ENCODE measurements at regions not wholly inside any gene's neighbourhood (a gene's known extent, or its start where the extent isn't known, plus 50 kb on each side); places are given as distances from the start of the nearest gene placed in this dataset.

GRCh38 chr6:122200440-122200839, 199.0 kb upstream of the HSF2 start:
- TF ChIP-seq CTCF (IDR thresholded peaks at IDR 0.05) (no peak), POLR2AphosphoS5 (IDR thresholded peaks at IDR 0.05) (no peak), EP300 (IDR thresholded peaks at IDR 0.05; ENCODE audit: low read depth) (no peak)

All from transverse colon (tissue), 4 donors.